Breast epithelium (tissue), 3 donors: ENCODE measurements at regions not wholly inside any gene's neighbourhood (a gene's known extent, or its start where the extent isn't known, plus 50 kb on each side); places are given as distances from the start of the nearest gene placed in this dataset.

ENCODE experiments used
- CTCF ChIP-seq, 3 donors: fragments of 450-650 bp; IDR thresholded peaks; one replicate each; pipeline ENCODE4 v1.5.1; 2016 to 2017; ENCODE audit warnings: antibody characterized with exemption in 3 of 3, mild to moderate bottlenecking in 3 of 3, moderate library complexity in 3 of 3
- POLR2A ChIP-seq: fragments of 450-650 bp; IDR thresholded peaks from one replicate; pipeline ENCODE4 v1.6.1; 2016; ENCODE audit warnings: antibody characterized with exemption, mild to moderate bottlenecking, moderate library complexity

- no peak for TF ChIP-seq POLR2A
- no peak for TF ChIP-seq CTCF (IDR thresholded peaks at IDR 0.05)
Observed at GRCh38 chr15:62288361-62289017, 123.4 kb upstream of the C2CD4B start.
